ENCODE measurements at regions not wholly inside any gene's neighbourhood (a gene's known extent, or its start where the extent isn't known, plus 50 kb on each side); places are given as distances from the start of the nearest gene placed in this dataset.

DNA sequence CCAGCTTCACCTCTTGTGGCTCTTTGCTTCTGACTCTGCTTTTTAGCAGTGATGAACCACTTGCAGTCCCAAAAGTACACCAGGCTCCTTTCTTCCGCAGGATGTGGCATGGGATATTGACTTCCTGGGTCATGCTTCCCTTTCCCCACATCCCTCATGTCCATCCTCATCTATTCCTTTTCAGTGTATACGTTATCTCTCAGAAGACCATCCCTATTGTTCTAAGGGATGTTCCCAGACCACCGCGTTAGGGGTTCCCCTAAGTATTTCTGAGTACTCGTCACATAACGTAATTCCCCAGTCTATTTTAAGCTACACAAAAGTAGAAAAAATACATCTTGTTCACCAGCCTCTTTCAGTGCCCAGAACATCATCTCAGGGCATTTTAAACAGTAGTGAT is 71.1 kb upstream of the NLGN4X start:
- H2AFZ ChIP-seq, result no peak overlapping the region
- no peak for TF ChIP-seq EZH2 (IDR thresholded peaks at IDR 0.05; ENCODE audit: low read depth)
- TF ChIP-seq, protein P1, sequence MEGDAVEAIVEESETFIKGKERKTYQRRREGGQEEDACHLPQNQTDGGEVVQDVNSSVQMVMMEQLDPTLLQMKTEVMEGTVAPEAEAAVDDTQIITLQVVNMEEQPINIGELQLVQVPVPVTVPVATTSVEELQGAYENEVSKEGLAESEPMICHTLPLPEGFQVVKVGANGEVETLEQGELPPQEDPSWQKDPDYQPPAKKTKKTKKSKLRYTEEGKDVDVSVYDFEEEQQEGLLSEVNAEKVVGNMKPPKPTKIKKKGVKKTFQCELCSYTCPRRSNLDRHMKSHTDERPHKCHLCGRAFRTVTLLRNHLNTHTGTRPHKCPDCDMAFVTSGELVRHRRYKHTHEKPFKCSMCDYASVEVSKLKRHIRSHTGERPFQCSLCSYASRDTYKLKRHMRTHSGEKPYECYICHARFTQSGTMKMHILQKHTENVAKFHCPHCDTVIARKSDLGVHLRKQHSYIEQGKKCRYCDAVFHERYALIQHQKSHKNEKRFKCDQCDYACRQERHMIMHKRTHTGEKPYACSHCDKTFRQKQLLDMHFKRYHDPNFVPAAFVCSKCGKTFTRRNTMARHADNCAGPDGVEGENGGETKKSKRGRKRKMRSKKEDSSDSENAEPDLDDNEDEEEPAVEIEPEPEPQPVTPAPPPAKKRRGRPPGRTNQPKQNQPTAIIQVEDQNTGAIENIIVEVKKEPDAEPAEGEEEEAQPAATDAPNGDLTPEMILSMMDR (conservative IDR thresholded peaks at IDR 0.05), result no peak
- no peaks in the 10 kb centered on the region for H3K4me1 ChIP-seq (replicated peaks; ENCODE audit: insufficient read depth)
- no peaks in the 10 kb centered on the region for H3K36me3 ChIP-seq (ENCODE audit: low read depth)
- POLR2A ChIA-PET (ENCODE audit: unreplicated experiment), result no interaction called here
- no peaks in the 10 kb centered on the region for H3K9me3 ChIP-seq (ENCODE audit: insufficient read depth, low read depth)
- no peaks in the 10 kb centered on the region for H3K27me3 ChIP-seq (ENCODE audit: insufficient read depth, low read depth)
- no peak for DNase-seq
- no peaks in the 10 kb centered on the region for H3K9me2 ChIP-seq (ENCODE audit: insufficient read depth)
- no peaks in the 10 kb centered on the region for H3K79me2 ChIP-seq (ENCODE audit: low read depth)
- H3K4me3 ChIP-seq, result no peak overlapping the region
- no peaks in the 10 kb centered on the region for H4K20me1 ChIP-seq (ENCODE audit: insufficient read depth)
- H3K27ac ChIP-seq, result no peak overlapping the region
- intact Hi-C loops (cut with micrococcal nuclease; ENCODE audit: unreplicated experiment), result no loop called here
- no TSS peak for BruUV-seq (replicated peaks)
- no peaks in the 10 kb centered on the region for H3F3A ChIP-seq (ENCODE audit: insufficient read depth, low read depth)
- H3K4me2 ChIP-seq, result no peak overlapping the region
- CTCF ChIA-PET, result no interaction called here

DNA sequence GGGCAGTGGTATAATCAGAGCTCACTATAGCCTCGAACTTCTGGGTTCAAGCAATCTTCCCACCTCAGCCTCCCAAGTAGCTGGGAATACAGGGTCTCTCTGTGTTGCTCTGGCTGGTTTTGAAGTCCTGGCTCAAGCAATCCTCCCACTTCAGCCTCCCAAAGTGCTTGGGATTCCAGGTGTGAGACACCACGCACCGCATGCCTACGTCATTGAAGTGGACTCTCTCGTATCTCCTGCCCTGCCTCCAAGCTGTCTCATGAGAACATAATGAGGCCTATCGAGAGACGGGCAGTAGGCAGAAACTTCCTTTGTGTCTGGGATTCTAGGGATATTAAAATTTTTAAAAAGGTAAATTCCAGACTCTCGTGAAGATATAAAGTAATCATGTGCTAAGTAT is 65.0 kb upstream of the NLGN4X start:
- Histone ChIP-seq H3F3A (ENCODE audit: insufficient read depth, low read depth) (no peaks in the 10 kb centered on the region), H3K9me2 (ENCODE audit: insufficient read depth) (no peaks in the 10 kb centered on the region), H3K27me3 (ENCODE audit: insufficient read depth, low read depth) (no peaks in the 10 kb centered on the region), H3K27ac (no peak overlapping the region), H3K79me2 (ENCODE audit: low read depth) (no peaks in the 10 kb centered on the region), H3K36me3 (ENCODE audit: low read depth) (no peaks in the 10 kb centered on the region), H2AFZ (no peak overlapping the region), H3K4me2 (no peak overlapping the region), H3K4me3 (no peak overlapping the region), H4K20me1 (ENCODE audit: insufficient read depth) (no peaks in the 10 kb centered on the region), H3K9me3 (ENCODE audit: insufficient read depth, low read depth) (no peaks in the 10 kb centered on the region), H3K4me1 (replicated peaks; ENCODE audit: insufficient read depth) (no peaks in the 10 kb centered on the region)
- CTCF ChIA-PET, result no interaction called here
- DNase-seq, result no peak
- POLR2A ChIA-PET (ENCODE audit: unreplicated experiment), result no interaction called here
- intact Hi-C loops (cut with micrococcal nuclease; ENCODE audit: unreplicated experiment), result no loop called here
- no peak for TF ChIP-seq EZH2 (IDR thresholded peaks at IDR 0.05; ENCODE audit: low read depth)
- TF ChIP-seq, protein P1 (conservative IDR thresholded peaks at IDR 0.05), result no peak
- BruUV-seq (replicated peaks), result no TSS peak

DNA sequence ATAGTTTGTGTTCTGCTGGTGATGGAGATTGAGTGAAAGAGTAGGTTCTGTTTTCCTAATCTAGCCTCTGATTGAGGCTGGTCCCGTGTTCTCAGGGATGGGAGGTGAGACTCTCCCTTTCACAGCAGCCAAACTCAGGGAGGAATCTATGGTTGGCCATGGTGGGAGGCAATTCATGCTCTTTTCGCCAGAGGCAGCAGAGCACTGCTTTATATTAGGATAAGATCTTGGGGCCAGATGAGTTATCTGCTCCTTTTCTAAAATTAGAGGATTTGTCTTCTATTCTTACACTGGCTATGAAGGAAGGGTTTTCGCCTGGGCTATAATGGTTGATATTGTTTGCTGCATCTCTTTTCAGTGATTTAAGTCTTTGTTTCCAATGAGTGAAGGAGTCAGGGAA is 63.9 kb upstream of the NLGN4X start:
- POLR2A ChIA-PET (ENCODE audit: unreplicated experiment), result no interaction called here
- BruUV-seq (replicated peaks), result no TSS peak

More for the DNA sequence above, 63.9 kb upstream of the NLGN4X start:
- no peak overlapping the region for H2AFZ ChIP-seq
- H3K79me2 ChIP-seq (ENCODE audit: low read depth), result no peaks in the 10 kb centered on the region
- H3K27me3 ChIP-seq (ENCODE audit: insufficient read depth, low read depth), result no peaks in the 10 kb centered on the region
- no peak overlapping the region for H3K27ac ChIP-seq
- H4K20me1 ChIP-seq (ENCODE audit: insufficient read depth), result no peaks in the 10 kb centered on the region
- H3F3A ChIP-seq (ENCODE audit: insufficient read depth, low read depth), result no peaks in the 10 kb centered on the region
- H3K9me2 ChIP-seq (ENCODE audit: insufficient read depth), result no peaks in the 10 kb centered on the region
- DNase-seq, result no peak
- H3K4me3 ChIP-seq, result no peak overlapping the region
- CTCF ChIA-PET, result no interaction called here
- H3K4me2 ChIP-seq, result no peak overlapping the region
- no peaks in the 10 kb centered on the region for H3K36me3 ChIP-seq (ENCODE audit: low read depth)
- TF ChIP-seq, protein P1 (conservative IDR thresholded peaks at IDR 0.05), result 0 out of 2 replicates have a peak, but pooled peaks have one; percentile 18
- no peak for TF ChIP-seq EZH2 (IDR thresholded peaks at IDR 0.05; ENCODE audit: low read depth)
- intact Hi-C loops (cut with micrococcal nuclease; ENCODE audit: unreplicated experiment), result no loop called here
- H3K4me1 ChIP-seq (replicated peaks; ENCODE audit: insufficient read depth), result no peaks in the 10 kb centered on the region
- H3K9me3 ChIP-seq (ENCODE audit: insufficient read depth, low read depth), result no peaks in the 10 kb centered on the region
